ENCODE measurements at regions not wholly inside any gene's neighbourhood (a gene's known extent, or its start where the extent isn't known, plus 50 kb on each side); places are given as distances from the start of the nearest gene placed in this dataset.

DNA sequence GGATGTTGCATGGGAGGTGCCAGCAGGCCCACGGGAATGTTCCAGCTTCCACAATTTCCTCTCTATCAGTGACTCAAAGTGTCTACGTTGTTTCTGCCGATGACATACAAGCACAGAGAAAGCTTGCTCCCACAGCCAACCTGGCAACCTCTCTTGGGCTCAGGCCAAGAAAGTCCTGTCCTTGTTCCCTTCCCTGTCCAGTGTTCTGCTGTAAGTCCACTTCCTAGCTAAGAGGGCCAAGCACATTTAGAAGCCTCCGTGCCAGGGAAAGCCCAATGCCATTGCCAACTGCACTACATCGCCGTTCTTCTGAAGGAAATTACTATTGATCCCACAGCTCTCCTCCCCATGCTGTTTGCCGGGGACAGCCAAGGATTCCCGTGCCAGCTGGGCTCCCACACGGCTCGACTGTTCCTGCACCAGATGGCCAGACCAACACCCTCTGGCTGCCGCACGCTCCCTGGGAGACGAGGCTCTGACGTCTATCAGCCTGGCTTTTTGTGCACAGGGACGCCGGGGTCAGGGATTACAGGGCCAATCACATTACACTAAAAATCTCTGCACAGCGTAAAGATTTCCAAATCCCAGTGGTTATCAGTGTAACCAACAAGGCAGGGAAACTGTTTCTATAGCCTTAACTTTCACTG is 284.0 kb downstream of the BCOR start:
- no peak for TF ChIP-seq ZNF274 (IDR thresholded peaks at IDR 0.05; ENCODE audit: low read depth, low read length)
- H3K4me3 ChIP-seq (ENCODE audit: low read length) = no peak overlapping the region

DNA sequence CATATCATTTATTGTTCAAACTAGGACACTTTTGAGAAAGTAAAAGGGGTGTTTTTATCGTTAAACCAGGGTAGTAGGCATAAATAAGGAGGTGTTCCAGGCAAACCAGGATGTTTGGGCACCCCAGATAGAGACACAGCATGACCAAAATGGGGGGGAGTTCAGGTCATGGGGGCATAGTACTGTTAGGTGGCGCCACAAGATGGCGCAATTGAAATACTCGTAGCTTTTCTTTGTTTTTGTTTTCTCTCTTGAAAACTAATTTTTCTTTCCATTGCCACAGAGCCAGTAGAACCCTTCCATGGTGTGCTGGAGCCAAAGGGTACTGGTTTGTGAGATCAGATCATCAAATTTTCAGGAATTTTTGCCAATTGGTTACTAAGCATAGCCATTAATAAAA is 283.4 kb downstream of the BCOR start:
- no peak for TF ChIP-seq ZNF274 (IDR thresholded peaks at IDR 0.05; ENCODE audit: low read depth, low read length)
- H3K4me3 ChIP-seq (ENCODE audit: low read length) = no peak overlapping the region

- H3K4me3 ChIP-seq (ENCODE audit: low read length) = no peak overlapping the region
- no peak for TF ChIP-seq ZNF274 (IDR thresholded peaks at IDR 0.05; ENCODE audit: low read depth, low read length)
Measured at GRCh38 chrX:39815631-39816030, 282.1 kb downstream of the BCOR start.

DNA sequence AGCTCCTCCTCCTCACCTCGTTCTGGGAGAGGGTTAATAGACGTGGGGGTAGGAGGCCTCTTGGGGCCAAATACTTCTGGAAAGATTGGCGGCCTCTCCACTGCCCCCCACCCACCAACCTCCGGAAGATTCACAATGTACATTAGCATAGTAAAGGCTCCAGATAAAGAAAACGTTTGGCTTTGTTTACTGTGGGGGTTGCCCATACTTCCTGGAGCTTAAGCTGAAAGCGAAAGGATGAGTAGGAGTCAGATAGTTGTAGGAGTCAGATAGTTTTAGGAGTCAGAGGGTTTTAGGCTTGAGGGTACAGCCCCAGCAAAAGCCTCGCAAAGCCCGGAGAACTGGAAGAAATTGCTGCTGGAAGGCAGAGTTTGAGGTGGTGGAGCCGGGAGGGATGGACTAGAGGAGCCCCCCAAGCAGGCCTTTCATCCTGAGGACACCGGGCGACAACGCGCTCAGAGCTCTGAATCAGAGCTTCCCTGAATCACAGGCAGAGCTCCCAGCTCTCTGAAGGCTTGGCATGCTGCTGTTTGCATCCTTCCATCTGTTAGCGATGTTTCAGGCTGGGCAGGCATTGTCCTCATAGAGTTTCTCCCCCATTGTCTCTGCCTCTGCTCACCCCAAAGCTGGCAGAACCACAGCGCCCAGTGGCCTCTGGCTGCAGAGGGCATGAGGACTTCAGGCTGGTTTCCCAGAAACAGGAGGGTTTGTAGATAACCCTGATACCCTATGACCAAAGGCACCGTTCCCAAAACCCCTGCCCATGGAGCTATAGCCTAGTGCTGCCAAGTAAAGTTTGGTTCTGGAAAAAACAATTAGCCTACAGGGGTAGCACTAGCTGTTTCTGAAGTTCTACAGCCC is 280.7 kb downstream of the BCOR start:
- TF ChIP-seq ZNF274 (IDR thresholded peaks at IDR 0.05; ENCODE audit: low read depth, low read length) = no peak
- no peak overlapping the region for H3K4me3 ChIP-seq (ENCODE audit: low read length)

GRCh38 chrX:39817754-39818470 is 279.8 kb downstream of the BCOR start:
- TF ChIP-seq ZNF274 (IDR thresholded peaks at IDR 0.05; ENCODE audit: low read depth, low read length) = no peak
- H3K4me3 ChIP-seq (ENCODE audit: low read length) = no peak overlapping the region

DNA sequence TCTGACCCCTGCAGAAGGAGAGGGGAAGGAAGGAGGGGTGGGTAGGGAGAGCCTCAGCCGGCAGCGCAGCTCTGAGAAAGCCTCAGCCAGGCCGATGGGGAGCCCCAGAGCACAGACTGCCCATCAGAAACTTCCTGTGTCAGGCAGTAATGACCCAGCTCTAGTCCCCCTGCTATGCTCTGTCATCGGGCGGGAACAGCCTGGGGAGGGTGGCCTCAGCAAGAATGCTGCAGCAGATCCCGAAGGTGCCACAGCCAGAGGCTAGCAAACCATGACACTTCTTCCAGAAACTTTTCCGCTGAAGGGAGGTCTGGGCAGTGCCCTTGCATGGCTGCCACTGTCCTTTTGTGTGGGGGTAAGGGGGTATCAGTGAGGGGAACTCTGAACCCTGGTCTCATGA is 279.0 kb downstream of the BCOR start:
- no peak for TF ChIP-seq ZNF274 (IDR thresholded peaks at IDR 0.05; ENCODE audit: low read depth, low read length)
- no peak overlapping the region for H3K4me3 ChIP-seq (ENCODE audit: low read length)

- no peak overlapping the region for H3K4me3 ChIP-seq (ENCODE audit: low read length)
- no peak for TF ChIP-seq ZNF274 (IDR thresholded peaks at IDR 0.05; ENCODE audit: low read depth, low read length)
Measured at GRCh38 chrX:39819921-39820849, 277.6 kb downstream of the BCOR start.

- H3K4me3 ChIP-seq (ENCODE audit: low read length) = peak overlapping the region; percentile 2; the same call in 1 of the 2 replicates
- no peak for TF ChIP-seq ZNF274 (IDR thresholded peaks at IDR 0.05; ENCODE audit: low read depth, low read length)
Measured at GRCh38 chrX:39820938-39821708, 276.6 kb downstream of the BCOR start.

- no peak for TF ChIP-seq ZNF274 (IDR thresholded peaks at IDR 0.05; ENCODE audit: low read depth, low read length)
- H3K4me3 ChIP-seq (ENCODE audit: low read length) = no peak overlapping the region
Measured at GRCh38 chrX:39821709-39822095, 276.1 kb downstream of the BCOR start.

- no peak overlapping the region for H3K4me3 ChIP-seq (ENCODE audit: low read length)
- no peak for TF ChIP-seq ZNF274 (IDR thresholded peaks at IDR 0.05; ENCODE audit: low read depth, low read length)
Measured at GRCh38 chrX:39822133-39822748, 275.5 kb downstream of the BCOR start.

- no peak overlapping the region for H3K4me3 ChIP-seq (ENCODE audit: low read length)
- TF ChIP-seq ZNF274 (IDR thresholded peaks at IDR 0.05; ENCODE audit: low read depth, low read length) = no peak
Measured at GRCh38 chrX:39823424-39823823, 274.3 kb downstream of the BCOR start.

GRCh38 chrX:39823854-39824253 is 273.9 kb downstream of the BCOR start:
- no peak for TF ChIP-seq ZNF274 (IDR thresholded peaks at IDR 0.05; ENCODE audit: low read depth, low read length)
- H3K4me3 ChIP-seq (ENCODE audit: low read length) = no peak overlapping the region
